DND-41 (cell line): ENCODE measurements at regions not wholly inside any gene's neighbourhood (a gene's known extent, or its start where the extent isn't known, plus 50 kb on each side); places are given as distances from the start of the nearest gene placed in this dataset.

Source experiments
- ATAC-seq: fragments of 200-7000 bp; cut with Tn5 transposase; 3 replicates; pipeline ENCODE4 v1.9.1; 2021; ENCODE audit warnings: low read depth; ENCODE audit not compliant: insufficient read depth
- DNase-seq: peaks from one replicate; pipeline ENCODE4 v3.0.0-alpha.2; 2020
- H2AFZ ChIP-seq: 2 replicates; pipeline ENCODE4 v1.6.0; 2012; ENCODE audit warnings: low read depth, low read length
- H3K27ac ChIP-seq: 2 replicates; pipeline ENCODE4 v1.5.1; 2012; ENCODE audit warnings: low read length, inconsistent platforms
- H3K27me3 ChIP-seq: fragments of 200-600 bp; sonication (generic); 2 replicates; pipeline ENCODE4 v1.6.0; 2012; ENCODE audit warnings: low read length, mild to moderate bottlenecking, inconsistent platforms; ENCODE audit not compliant: insufficient read depth, poor library complexity
- H3K36me3 ChIP-seq: 2 replicates; pipeline ENCODE4 v1.5.1; 2012; ENCODE audit warnings: low read length, inconsistent platforms; ENCODE audit not compliant: insufficient read depth
- H3K4me1 ChIP-seq: 2 replicates; pipeline ENCODE4 v1.5.1; 2012; ENCODE audit warnings: mild to moderate bottlenecking, low read length; ENCODE audit not compliant: insufficient read depth
- H3K4me2 ChIP-seq: 2 replicates; pipeline ENCODE4 v1.6.0; 2012; ENCODE audit warnings: mild to moderate bottlenecking, moderate library complexity, low read length, inconsistent platforms; ENCODE audit not compliant: insufficient read depth
- H3K4me3 ChIP-seq, 2 experiments: fragments of 200-600 bp in 1 of 2; shearing (Covaris generic) in 1 of 2; 2 replicates each; pipeline ENCODE4 v1.5.1; 2012 to 2016; ENCODE audit warnings: inconsistent platforms in 2 of 2, low read length in 2 of 2, mild to moderate bottlenecking in 2 of 2, low read depth in 1 of 2, moderate library complexity in 1 of 2
- H3K79me2 ChIP-seq: 2 replicates; pipeline ENCODE4 v1.6.0; 2012; ENCODE audit warnings: low read length, inconsistent platforms; ENCODE audit not compliant: insufficient read depth
- H3K9ac ChIP-seq: 2 replicates; pipeline ENCODE4 v1.6.0; 2012; ENCODE audit warnings: low read depth, mild to moderate bottlenecking, inconsistent platforms, low read length, moderate library complexity
- H3K9me3 ChIP-seq: 2 replicates; pipeline ENCODE4 v1.5.1; 2012; ENCODE audit warnings: low read length, moderate library complexity, mild to moderate bottlenecking, inconsistent platforms; ENCODE audit not compliant: insufficient read depth, severe bottlenecking
- H4K20me1 ChIP-seq: 2 replicates; pipeline ENCODE4 v1.6.0; 2012; ENCODE audit warnings: low read length; ENCODE audit not compliant: insufficient read depth
- EZH2 ChIP-seq: IDR thresholded peaks from 3 replicates; pipeline ENCODE4 v1.6.1; 2012; ENCODE audit warnings: borderline replicate concordance, low read depth, mild to moderate bottlenecking, moderate library complexity, low read length, inconsistent platforms; ENCODE audit not compliant: severe bottlenecking
- TF ChIP-seq, protein P1 (sequence below): IDR thresholded peaks from 2 replicates; pipeline ENCODE4 v1.5.1; 2012; ENCODE audit warnings: borderline replicate concordance, low read length, moderate library complexity, mild to moderate bottlenecking; ENCODE audit not compliant: poor library complexity, severe bottlenecking; ENCODE audit errors: extremely low read depth

DNA sequence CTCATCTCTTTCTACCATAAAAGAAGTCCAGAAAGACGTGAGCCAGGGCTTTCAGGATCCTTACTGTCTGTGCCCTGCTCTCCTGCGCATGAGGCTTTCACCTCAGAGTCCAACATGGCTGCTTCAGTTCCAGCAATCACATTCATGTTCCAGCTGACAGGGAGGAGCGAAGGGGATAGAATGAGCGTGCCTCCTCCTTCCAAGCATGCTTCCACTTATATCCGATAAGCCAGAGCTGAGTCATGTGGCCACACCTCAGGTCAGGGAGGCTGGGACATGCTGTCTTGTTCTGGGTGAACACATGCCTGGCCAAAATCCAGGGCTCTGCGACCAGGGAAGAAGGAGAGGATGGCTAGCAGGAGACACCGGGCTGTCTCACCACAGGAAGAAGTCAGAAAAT, 248.2 kb downstream of the SKAP2 start:
- no peak for TF ChIP-seq EZH2
- TF ChIP-seq, protein P1, sequence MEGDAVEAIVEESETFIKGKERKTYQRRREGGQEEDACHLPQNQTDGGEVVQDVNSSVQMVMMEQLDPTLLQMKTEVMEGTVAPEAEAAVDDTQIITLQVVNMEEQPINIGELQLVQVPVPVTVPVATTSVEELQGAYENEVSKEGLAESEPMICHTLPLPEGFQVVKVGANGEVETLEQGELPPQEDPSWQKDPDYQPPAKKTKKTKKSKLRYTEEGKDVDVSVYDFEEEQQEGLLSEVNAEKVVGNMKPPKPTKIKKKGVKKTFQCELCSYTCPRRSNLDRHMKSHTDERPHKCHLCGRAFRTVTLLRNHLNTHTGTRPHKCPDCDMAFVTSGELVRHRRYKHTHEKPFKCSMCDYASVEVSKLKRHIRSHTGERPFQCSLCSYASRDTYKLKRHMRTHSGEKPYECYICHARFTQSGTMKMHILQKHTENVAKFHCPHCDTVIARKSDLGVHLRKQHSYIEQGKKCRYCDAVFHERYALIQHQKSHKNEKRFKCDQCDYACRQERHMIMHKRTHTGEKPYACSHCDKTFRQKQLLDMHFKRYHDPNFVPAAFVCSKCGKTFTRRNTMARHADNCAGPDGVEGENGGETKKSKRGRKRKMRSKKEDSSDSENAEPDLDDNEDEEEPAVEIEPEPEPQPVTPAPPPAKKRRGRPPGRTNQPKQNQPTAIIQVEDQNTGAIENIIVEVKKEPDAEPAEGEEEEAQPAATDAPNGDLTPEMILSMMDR, result no peak
- no peaks in the 10 kb centered on the region for H3K27me3 ChIP-seq
- DNase-seq, result no peak

DNA sequence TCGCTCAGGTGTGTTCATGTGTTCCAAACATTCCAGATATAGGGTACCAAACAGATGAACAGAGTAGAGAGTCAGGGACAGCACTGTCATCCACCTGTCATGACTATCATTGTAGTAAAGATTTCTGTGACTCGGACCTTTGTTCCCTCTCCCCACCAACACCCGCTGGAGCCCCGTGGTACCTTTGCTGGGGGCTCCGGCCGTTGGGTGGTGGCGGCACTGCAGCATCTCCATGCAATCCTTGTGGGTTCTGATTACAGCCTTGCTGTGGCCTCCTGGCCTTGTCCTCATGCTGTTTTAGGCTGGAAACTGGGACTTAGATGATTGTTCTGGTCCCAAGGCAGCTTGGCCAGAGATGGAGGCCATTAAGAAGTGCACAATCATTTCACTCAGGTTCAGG, 247.3 kb downstream of the SKAP2 start:
- TF ChIP-seq EZH2, result no peak
- TF ChIP-seq, protein P1, result no peak
- H3K4me2 ChIP-seq, result no peak overlapping the region
- ATAC-seq, result no peak
- no peak overlapping the region for H3K9ac ChIP-seq
- no peaks in the 10 kb centered on the region for H3K79me2 ChIP-seq
- no peaks in the 10 kb centered on the region for H3K36me3 ChIP-seq
- DNase-seq, result no peak
- no peak overlapping the region for H2AFZ ChIP-seq
- H4K20me1 ChIP-seq, result no peaks in the 10 kb centered on the region
- H3K4me1 ChIP-seq, result no peaks in the 10 kb centered on the region
- no peaks in the 10 kb centered on the region for H3K27me3 ChIP-seq
- H3K27ac ChIP-seq, result no peak overlapping the region
- H3K9me3 ChIP-seq, result no peaks in the 10 kb centered on the region
- H3K4me3 ChIP-seq, result no peak overlapping the region

More for the DNA sequence above, 248.2 kb downstream of the SKAP2 start:
- no peaks in the 10 kb centered on the region for H3K36me3 ChIP-seq
- no peak overlapping the region for H2AFZ ChIP-seq
- H3K4me2 ChIP-seq, result no peak overlapping the region
- no peak overlapping the region for H3K4me3 ChIP-seq
- H3K79me2 ChIP-seq, result no peaks in the 10 kb centered on the region
- no peak for ATAC-seq
- H3K4me1 ChIP-seq, result no peaks in the 10 kb centered on the region
- H3K9ac ChIP-seq, result no peak overlapping the region
- no peaks in the 10 kb centered on the region for H4K20me1 ChIP-seq
- H3K27ac ChIP-seq, result no peak overlapping the region
- H3K9me3 ChIP-seq, result no peaks in the 10 kb centered on the region
